PC-3 (cell line): ENCODE measurements at regions not wholly inside any gene's neighbourhood (a gene's known extent, or its start where the extent isn't known, plus 50 kb on each side); places are given as distances from the start of the nearest gene placed in this dataset.

Experiments used
- ATAC-seq: fragments of 200-7000 bp; cut with Tn5 transposase; 2 replicates; pipeline ENCODE4 v1.9.1; 2020; ENCODE audit warnings: mild to moderate bottlenecking, moderate library complexity
- BruUV-seq: library from RNA; stranded (reverse); fragments of 400-500 nt; replicated peaks from 2 replicates; lab custom pipeline; 2021; lab: Mats Ljungman, UMichigan
- CTCF ChIA-PET: fragments of 300-600 bp; sonication (Branson Sonifier 250); formaldehyde crosslinking; loops from one replicate; lab custom pipeline; 2022; ENCODE audit warnings: antibody characterized with exemption; lab: Charles Lee
- POLR2A ChIA-PET: fragments of 300-600 bp; sonication (Branson Sonifier 250); formaldehyde crosslinking; loops from one replicate; lab custom pipeline; 2022; ENCODE audit warnings: antibody characterized with exemption; ENCODE audit not compliant: unreplicated experiment; lab: Charles Lee
- DNase-seq: peaks from one replicate; pipeline ENCODE4 v3.0.0-alpha.2; 2015
- H2AFZ ChIP-seq: fragments of 300-600 bp; sonication (generic); 2 replicates; pipeline ENCODE4 v1.6.0; 2016; ENCODE audit warnings: antibody characterized with exemption, low read length
- H3F3A ChIP-seq: fragments of 300-600 bp; sonication (generic); one replicate; pipeline ENCODE4 v1.6.0; 2017; ENCODE audit warnings: antibody characterized with exemption, low read length, control low read depth, mild to moderate bottlenecking; ENCODE audit not compliant: unreplicated experiment
- H3K27ac ChIP-seq: fragments of 300-600 bp; sonication (generic); 2 replicates; pipeline ENCODE4 v1.5.1; 2016; ENCODE audit warnings: mild to moderate bottlenecking, low read length
- H3K27me3 ChIP-seq: fragments of 300-600 bp; sonication (generic); 2 replicates; pipeline ENCODE4 v1.6.1; 2016; ENCODE audit warnings: low read length, mixed read lengths
- H3K36me3 ChIP-seq: fragments of 300-600 bp; sonication (generic); 2 replicates; pipeline ENCODE4 v1.6.1; 2016; ENCODE audit warnings: low read depth, mixed run types, low read length, mixed read lengths
- H3K4me1 ChIP-seq: fragments of 300-600 bp; sonication (generic); 2 replicates; pipeline ENCODE4 v1.5.1; 2016; ENCODE audit warnings: low read length; ENCODE audit not compliant: insufficient read depth
- H3K4me2 ChIP-seq: fragments of 300-600 bp; sonication (generic); 2 replicates; pipeline ENCODE4 v1.6.0; 2016; ENCODE audit warnings: low read length
- H3K4me3 ChIP-seq: fragments of 300-600 bp; sonication (generic); 2 replicates; pipeline ENCODE4 v1.5.1; 2016; ENCODE audit warnings: mild to moderate bottlenecking, low read length, mixed read lengths
- H3K79me2 ChIP-seq: fragments of 300-600 bp; sonication (generic); 2 replicates; pipeline ENCODE4 v1.6.1; 2017; ENCODE audit warnings: low read length, mixed read lengths
- H3K9ac ChIP-seq: fragments of 300-600 bp; sonication (generic); 2 replicates; pipeline ENCODE4 v1.6.0; 2016; ENCODE audit warnings: mild to moderate bottlenecking, low read length
- H3K9me2 ChIP-seq: fragments of 300-600 bp; sonication (generic); replicated peaks from 2 replicates; pipeline ENCODE4 v1.6.1; 2016; ENCODE audit warnings: mixed run types, low read length, mixed read lengths
- H3K9me3 ChIP-seq: fragments of 300-600 bp; sonication (generic); 2 replicates; pipeline ENCODE4 v1.6.1; 2016; ENCODE audit warnings: low read length, mixed read lengths
- H4K20me1 ChIP-seq: fragments of 300-600 bp; sonication (generic); 2 replicates; pipeline ENCODE4 v1.6.1; 2016; ENCODE audit warnings: low read length, mixed read lengths
- EZH2 ChIP-seq: fragments of 300-600 bp; sonication (generic); IDR thresholded peaks from one replicate; pipeline ENCODE4 v1.6.1; 2017; ENCODE audit warnings: antibody characterized with exemption, mild to moderate bottlenecking, low read length; ENCODE audit not compliant: unreplicated experiment
- EZH2phosphoT487 ChIP-seq: fragments of 300-600 bp; sonication (generic); IDR thresholded peaks from 2 replicates; pipeline ENCODE4 v1.6.1; 2018; ENCODE audit warnings: mild to moderate bottlenecking, antibody characterized with exemption, low read length, borderline replicate concordance
- intact Hi-C: fragments of 100-400 bp; cut with micrococcal nuclease; formaldehyde crosslinking; loops from 2 replicates; pipeline ENCODE4 v1.9.0; 2023
- TF ChIP-seq, protein P1 (sequence below): fragments of 300-600 bp; sonication (generic); conservative IDR thresholded peaks from 2 replicates; pipeline ENCODE4 v1.5.1; 2017; ENCODE audit warnings: antibody characterized with exemption, low read depth, mild to moderate bottlenecking, low read length

- no peak for DNase-seq
- Histone ChIP-seq H3K9me2 (no peaks in the 10 kb centered on the region), H2AFZ (no peak overlapping the region), H3K36me3 (peaks cover 3% of the 10 kb centered on the region; the same call in 1 of the 2 replicates), H3F3A (no peaks in the 10 kb centered on the region), H4K20me1 (no peaks in the 10 kb centered on the region), H3K4me2 (no peak overlapping the region), H3K27me3 (peaks cover 80% of the 10 kb centered on the region), H3K27ac (no peak overlapping the region), H3K9ac (no peak overlapping the region), H3K9me3 (no peaks in the 10 kb centered on the region), H3K79me2 (no peaks in the 10 kb centered on the region), H3K4me3 (no peak overlapping the region), H3K4me1 (no peaks in the 10 kb centered on the region)
- ChIA-PET POLR2A (no interaction called here), CTCF (no interaction called here)
- no TSS peak for BruUV-seq
- no peak for TF ChIP-seq EZH2phosphoT487
- no peak for TF ChIP-seq EZH2
- TF ChIP-seq, protein P1, sequence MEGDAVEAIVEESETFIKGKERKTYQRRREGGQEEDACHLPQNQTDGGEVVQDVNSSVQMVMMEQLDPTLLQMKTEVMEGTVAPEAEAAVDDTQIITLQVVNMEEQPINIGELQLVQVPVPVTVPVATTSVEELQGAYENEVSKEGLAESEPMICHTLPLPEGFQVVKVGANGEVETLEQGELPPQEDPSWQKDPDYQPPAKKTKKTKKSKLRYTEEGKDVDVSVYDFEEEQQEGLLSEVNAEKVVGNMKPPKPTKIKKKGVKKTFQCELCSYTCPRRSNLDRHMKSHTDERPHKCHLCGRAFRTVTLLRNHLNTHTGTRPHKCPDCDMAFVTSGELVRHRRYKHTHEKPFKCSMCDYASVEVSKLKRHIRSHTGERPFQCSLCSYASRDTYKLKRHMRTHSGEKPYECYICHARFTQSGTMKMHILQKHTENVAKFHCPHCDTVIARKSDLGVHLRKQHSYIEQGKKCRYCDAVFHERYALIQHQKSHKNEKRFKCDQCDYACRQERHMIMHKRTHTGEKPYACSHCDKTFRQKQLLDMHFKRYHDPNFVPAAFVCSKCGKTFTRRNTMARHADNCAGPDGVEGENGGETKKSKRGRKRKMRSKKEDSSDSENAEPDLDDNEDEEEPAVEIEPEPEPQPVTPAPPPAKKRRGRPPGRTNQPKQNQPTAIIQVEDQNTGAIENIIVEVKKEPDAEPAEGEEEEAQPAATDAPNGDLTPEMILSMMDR, result no peak
- no peak for ATAC-seq
- intact Hi-C loops, result no loop called here
These were observed 72.9 kb upstream of the C14orf180 start for GRCh38 chr14:104506461-104507253.

- TF ChIP-seq EZH2 (no peak), EZH2phosphoT487 (no peak)
- TF ChIP-seq, protein P1, result no peak
These were observed 72.1 kb upstream of the C14orf180 start for GRCh38 chr14:104507443-104507842.

DNA sequence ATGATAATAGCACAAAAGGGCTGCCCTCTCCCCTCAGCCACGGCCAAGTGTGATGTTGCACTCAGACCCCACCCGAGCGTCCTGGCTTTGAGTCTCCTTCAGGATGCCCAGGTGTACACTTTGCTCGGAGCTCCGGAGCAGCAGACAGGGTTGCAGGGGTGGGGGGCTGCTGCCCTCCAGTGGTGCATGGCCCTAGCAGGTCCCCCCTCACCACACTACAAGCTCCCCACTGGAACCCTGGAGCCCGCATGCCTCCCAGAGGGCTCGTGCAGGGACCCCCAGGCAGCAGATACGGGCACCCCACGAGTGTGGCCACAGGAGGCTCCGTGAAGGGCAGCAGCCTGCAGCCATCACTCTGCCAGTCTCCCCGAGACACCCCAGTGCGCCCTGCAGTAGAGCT is 69.9 kb upstream of the C14orf180 start:
- no peaks in the 10 kb centered on the region for H3K9me2 ChIP-seq
- H3K4me2 ChIP-seq, result no peak overlapping the region
- no peak overlapping the region for H3K9ac ChIP-seq
- no TSS peak for BruUV-seq
- H3K4me1 ChIP-seq, result no peaks in the 10 kb centered on the region
- no peaks in the 10 kb centered on the region for H4K20me1 ChIP-seq
- DNase-seq (no peak), ATAC-seq (no peak)
- POLR2A ChIA-PET, result interaction anchor here (0.5 kb wide), 1 partner anchor 243 kb away, joined by 3 read pairs; no protein-coding TSS in a partner anchor
- no peak overlapping the region for H3K27ac ChIP-seq
- no peak overlapping the region for H2AFZ ChIP-seq
- CTCF ChIA-PET, result no interaction called here
- no peaks in the 10 kb centered on the region for H3K79me2 ChIP-seq
- no peaks in the 10 kb centered on the region for H3K9me3 ChIP-seq
- intact Hi-C loops, result no loop called here
- H3K27me3 ChIP-seq, result peaks cover 86% of the 10 kb centered on the region
- peaks cover 3% of the 10 kb centered on the region; the same call in 1 of the 2 replicates for H3K36me3 ChIP-seq
- no peaks in the 10 kb centered on the region for H3F3A ChIP-seq
- no peak overlapping the region for H3K4me3 ChIP-seq
- TF ChIP-seq EZH2 (no peak), EZH2phosphoT487 (no peak)
- TF ChIP-seq, protein P1, result no peak

More at GRCh38 chr14:104507443-104507842, 72.1 kb upstream of the C14orf180 start:
- no peak overlapping the region for H3K4me3 ChIP-seq
- no peaks in the 10 kb centered on the region for H3K4me1 ChIP-seq
- no peaks in the 10 kb centered on the region for H3K79me2 ChIP-seq
- no peak for DNase-seq
- ATAC-seq, result no peak
- POLR2A ChIA-PET, result no interaction called here
- H3K36me3 ChIP-seq, result peaks cover 3% of the 10 kb centered on the region; the same call in 1 of the 2 replicates
- BruUV-seq, result no TSS peak
- H3F3A ChIP-seq, result no peaks in the 10 kb centered on the region
- no peak overlapping the region for H3K9ac ChIP-seq
- H3K4me2 ChIP-seq, result no peak overlapping the region
- H2AFZ ChIP-seq, result no peak overlapping the region
- H3K9me2 ChIP-seq, result no peaks in the 10 kb centered on the region
- H4K20me1 ChIP-seq, result no peaks in the 10 kb centered on the region
- H3K27me3 ChIP-seq, result peaks cover 86% of the 10 kb centered on the region
- CTCF ChIA-PET, result no interaction called here
- no peaks in the 10 kb centered on the region for H3K9me3 ChIP-seq
- intact Hi-C loops, result no loop called here
- no peak overlapping the region for H3K27ac ChIP-seq
